GM12874 (cell line): ENCODE measurements at regions not wholly inside any gene's neighbourhood (a gene's known extent, or its start where the extent isn't known, plus 50 kb on each side); places are given as distances from the start of the nearest gene placed in this dataset.

ENCODE experiments used
- CTCF ChIP-seq: IDR thresholded peaks from 2 replicates; pipeline ENCODE4 v1.5.1; 2011; ENCODE audit warnings: low read depth, mild to moderate bottlenecking, control low read depth, low read length, moderate library complexity; ENCODE audit not compliant: insufficient read depth

- TF ChIP-seq CTCF = no peak
Observed at GRCh38 chr7:21172800-21173199, 255.1 kb upstream of the SP4 start.

GRCh38 chr7:21173436-21173835 is 254.4 kb upstream of the SP4 start:
- no peak for TF ChIP-seq CTCF

- no peak for TF ChIP-seq CTCF
Observed at GRCh38 chr7:21175714-21176113, 252.2 kb upstream of the SP4 start.

GRCh38 chr7:21184942-21185652 is 242.8 kb upstream of the SP4 start:
- no peak for TF ChIP-seq CTCF

GRCh38 chr7:21185653-21186265 is 242.1 kb upstream of the SP4 start:
- no peak for TF ChIP-seq CTCF

GRCh38 chr7:21191321-21192073 is 236.4 kb upstream of the SP4 start:
- TF ChIP-seq CTCF = no peak

- no peak for TF ChIP-seq CTCF
Observed at GRCh38 chr7:21192657-21193056, 235.2 kb upstream of the SP4 start.
